ENCODE measurements at regions not wholly inside any gene's neighbourhood (a gene's known extent, or its start where the extent isn't known, plus 50 kb on each side); places are given as distances from the start of the nearest gene placed in this dataset.

DNA sequence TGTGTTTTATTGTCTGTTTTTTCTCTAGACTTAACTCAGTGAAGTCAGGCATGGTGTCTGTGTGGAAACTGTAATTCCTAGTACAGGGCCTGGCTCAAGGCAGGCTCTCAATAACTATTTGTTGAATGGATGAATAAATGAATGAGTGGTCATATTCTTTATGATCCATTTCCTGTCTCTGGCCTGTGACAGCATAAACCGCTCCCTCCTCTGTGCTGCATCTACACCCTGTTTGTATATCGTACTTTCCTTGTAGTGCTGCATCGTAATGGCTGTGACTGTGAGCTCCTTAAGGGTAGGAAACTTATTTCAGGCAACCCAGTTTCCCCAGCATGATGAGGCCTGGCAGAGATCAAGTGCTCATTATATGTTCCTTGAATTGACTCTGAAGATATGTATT, 337.5 kb upstream of the USP24 start:
- CTCF ChIA-PET (ENCODE audit: partially characterized antibody), result interaction anchor here (0.9 kb wide), 1 partner anchor 150 kb away, joined by 3 read pairs; no protein-coding TSS in a partner anchor
- H3K36me3 ChIP-seq (ENCODE audit: control insufficient read depth in 2 of 4, insufficient read depth in 4 of 4, low read length in 3 of 4), result no peaks in the 10 kb centered on the region
- no peak overlapping the region for H4K5ac ChIP-seq (ENCODE audit: insufficient read length, low read depth, low read length)
- no peak overlapping the region for H3K4me3 ChIP-seq (ENCODE audit: extremely low read depth in 1 of 4, insufficient read depth in 2 of 4, low read depth in 3 of 4, low read length in 4 of 4)
- 91% methylated on average over 3 of the region's 3 CpGs; no CpG with 5 or more reads in 1 of the 2 experiments for WGBS, 2 experiments (ENCODE audit: extremely low coverage in 1 of 2, insufficient coverage in 1 of 2, insufficient read length in 1 of 2, insufficient replicate concordance in 2 of 2, low coverage in 1 of 2, low lambda C conversion rate in 2 of 2, missing lambda C conversion rate in 1 of 2)
- no peak overlapping the region for H2BK12ac ChIP-seq (ENCODE audit: low read depth, low read length)
- H3K27me3 ChIP-seq (replicated peaks in 1 of 4; ENCODE audit: control insufficient read depth in 3 of 4, extremely low read depth in 1 of 4, insufficient read depth in 3 of 4, low read length in 3 of 4), result no peaks in the 10 kb centered on the region; a peak in 1 of 7 replicates
- H3K4me2 ChIP-seq (ENCODE audit: insufficient read depth in 1 of 2, low read depth in 2 of 2, low read length in 2 of 2), result no peak overlapping the region
- H4K8ac ChIP-seq (ENCODE audit: extremely low read depth, insufficient read depth, low read length), result no peak overlapping the region
- no peak overlapping the region for H3K23ac ChIP-seq (ENCODE audit: insufficient read length)
- H3K14ac ChIP-seq (ENCODE audit: insufficient read length), result no peak overlapping the region
- no peak overlapping the region for H2BK15ac ChIP-seq (ENCODE audit: low read length)
- no peak overlapping the region for H3K27ac ChIP-seq (ENCODE audit: low read depth, low read length)
- H3K9me3 ChIP-seq (ENCODE audit: insufficient read depth in 2 of 2, low read depth in 1 of 2, low read length in 1 of 2), result no peaks in the 10 kb centered on the region; a peak in 1 of 4 replicates
- no peak overlapping the region for H2AFZ ChIP-seq (ENCODE audit: low read length)
- H3K4ac ChIP-seq (replicated peaks; ENCODE audit: insufficient read length, low read depth, low read length), result no peak overlapping the region
- no peaks in the 10 kb centered on the region for H3K79me1 ChIP-seq (ENCODE audit: low read depth, low read length)
- no peak overlapping the region for H2AK5ac ChIP-seq (ENCODE audit: low read depth, low read length)
- H2BK20ac ChIP-seq (ENCODE audit: low read length), result no peak overlapping the region
- no peak overlapping the region for H3K18ac ChIP-seq (ENCODE audit: extremely low read depth, low read length)
- FAIRE-seq (no peak), DNase-seq (ENCODE audit: low read depth in 1 of 2, low spot score in 2 of 2) (no peak)
- H3K56ac ChIP-seq (replicated peaks; ENCODE audit: insufficient read length, low read depth, low read length), result no peak overlapping the region
- H2BK5ac ChIP-seq (ENCODE audit: low read depth, low read length), result no peak overlapping the region
- no peaks in the 10 kb centered on the region for H3K23me2 ChIP-seq (ENCODE audit: low read depth, low read length)
- no peaks in the 10 kb centered on the region for H4K20me1 ChIP-seq (replicated peaks in 1 of 2; ENCODE audit: control insufficient read depth in 1 of 2, insufficient read depth in 2 of 2, low read length in 2 of 2)
- no peak overlapping the region for H3K9ac ChIP-seq (replicated peaks in 1 of 4; ENCODE audit: extremely low read depth in 1 of 4, low read depth in 3 of 4, low read length in 3 of 4)
- H2BK120ac ChIP-seq (replicated peaks; ENCODE audit: low read depth, low read length), result no peak overlapping the region
- POLR2A ChIA-PET (ENCODE audit: partially characterized antibody), result no interaction called here
- no peak for TF ChIP-seq MAFK (IDR thresholded peaks at IDR 0.05; ENCODE audit: low read depth, low read length)
- TF ChIP-seq POLR2AphosphoS5 (IDR thresholded peaks at IDR 0.05; ENCODE audit: low read depth, low read length), result no peak
- no peak for TF ChIP-seq SP1 (IDR thresholded peaks at IDR 0.05; ENCODE audit: low read depth, low read length)
- TF ChIP-seq RAD21 (IDR thresholded peaks at IDR 0.05 in 1 of 2, conservative IDR thresholded peaks at IDR 0.05 in 1 of 2; ENCODE audit: low read depth in 2 of 2, low read length in 2 of 2), result no peak
- no peak for TF ChIP-seq RNF2 (IDR thresholded peaks at IDR 0.05; ENCODE audit: borderline replicate concordance, low read depth, low read length, missing control alignments, poor library complexity, severe bottlenecking)
- no peak for TF ChIP-seq JUN (IDR thresholded peaks at IDR 0.05; ENCODE audit: low read depth, low read length)
- no peak for TF ChIP-seq SIX5 (IDR thresholded peaks at IDR 0.05; ENCODE audit: low read depth, low read length)
- no peak for TF ChIP-seq GABPA (IDR thresholded peaks at IDR 0.05; ENCODE audit: borderline replicate concordance, insufficient read depth, low read length)
- TF ChIP-seq EGR1 (IDR thresholded peaks at IDR 0.05; ENCODE audit: borderline replicate concordance, low read depth, low read length), result no peak
- H3K79me2 ChIP-seq (ENCODE audit: control insufficient read depth in 1 of 2, insufficient read depth in 2 of 2, low read length in 2 of 2), result no peaks in the 10 kb centered on the region
- no peak overlapping the region for H4K91ac ChIP-seq (replicated peaks; ENCODE audit: insufficient read length, low read length)
- H3K4me1 ChIP-seq (replicated peaks in 1 of 4; ENCODE audit: control insufficient read depth in 3 of 4, insufficient read depth in 4 of 4, low read length in 3 of 4), result no peaks in the 10 kb centered on the region
